ENCODE measurements at regions not wholly inside any gene's neighbourhood (a gene's known extent, or its start where the extent isn't known, plus 50 kb on each side); places are given as distances from the start of the nearest gene placed in this dataset.

- Histone ChIP-seq H3K27ac (ENCODE audit: low read length in 2 of 2) (no peak overlapping the region), H3K27me3 (replicated peaks in 1 of 4; ENCODE audit: control extremely low read depth in 1 of 4, control insufficient read depth in 3 of 4, insufficient read depth in 4 of 4, low read length in 3 of 4) (no peaks in the 10 kb centered on the region), H3K79me2 (ENCODE audit: control insufficient read depth, insufficient read depth, low read length) (no peaks in the 10 kb centered on the region), H3K9ac (ENCODE audit: low read length) (no peak overlapping the region), H3K4me1 (ENCODE audit: control insufficient read depth in 2 of 2, insufficient read depth in 2 of 2, low read length in 2 of 2) (no peaks in the 10 kb centered on the region), H3K4me2 (replicated peaks; ENCODE audit: low read depth, low read length, poor library complexity, severe bottlenecking) (no peak overlapping the region), H3K36me3 (replicated peaks in 1 of 2; ENCODE audit: control extremely low read depth in 1 of 2, control insufficient read depth in 1 of 2, extremely low read depth in 1 of 2, insufficient read depth in 2 of 2, low read length in 1 of 2) (no peaks in the 10 kb centered on the region), H3K4me3 (ENCODE audit: control extremely low read depth in 1 of 5, extremely low read depth in 1 of 5, insufficient read depth in 1 of 5, low read depth in 2 of 5, low read length in 4 of 5) (no peak overlapping the region), H2AFZ (ENCODE audit: insufficient read depth, low read depth, low read length, poor library complexity, severe bottlenecking) (no peak overlapping the region), H3K9me3 (ENCODE audit: control extremely low read depth in 1 of 3, control insufficient read depth in 2 of 3, insufficient read depth in 1 of 3, low read length in 2 of 3) (no peaks in the 10 kb centered on the region), H4K20me1 (ENCODE audit: control insufficient read depth, insufficient read depth, low read length, poor library complexity, severe bottlenecking) (no peaks in the 10 kb centered on the region)
- ATAC-seq (ENCODE audit: low read depth) (no peak), DNase-seq (no peak)
- H3K27me3 Mint-ChIP-seq: no peaks in the 10 kb centered on the region
- no peaks in the 10 kb centered on the region for H3K4me1 Mint-ChIP-seq
- no peaks in the 10 kb centered on the region for H3K9me3 Mint-ChIP-seq (ENCODE audit: insufficient read depth)
- POLR2A ChIA-PET: no interaction called here
- no peak overlapping the region for H3K4me3 Mint-ChIP-seq
- no peak overlapping the region for H3K27ac Mint-ChIP-seq
- CTCF ChIA-PET: no interaction called here
- intact Hi-C loops (cut with micrococcal nuclease): no loop called here
- TF ChIP-seq CTCF (IDR thresholded peaks at IDR 0.05) (no peak), EZH2 (IDR thresholded peaks at IDR 0.05; ENCODE audit: borderline replicate concordance, insufficient read depth, low read depth, low read length, poor library complexity, severe bottlenecking) (no peak)
These were observed 429.0 kb downstream of the ETV1 start for GRCh38 chr7:13560441-13560840.

DNA sequence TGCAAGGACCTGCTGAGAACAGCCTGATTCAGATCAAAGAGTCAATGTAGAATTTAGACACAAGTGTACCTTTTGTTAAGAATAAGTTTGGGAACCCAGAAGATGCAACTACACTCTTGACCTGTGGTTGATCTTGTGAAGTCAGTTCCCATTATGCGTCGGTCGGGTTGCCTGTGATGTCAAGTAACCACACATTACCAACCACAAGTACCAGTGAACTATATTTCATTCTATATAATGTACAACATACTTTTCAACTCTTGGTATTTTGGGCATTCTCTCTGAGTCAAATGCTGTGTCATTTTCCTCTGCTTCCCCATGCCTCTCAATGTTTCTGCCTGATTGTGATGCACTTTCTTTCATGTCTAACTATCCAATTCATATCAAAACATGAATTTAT lies 426.2 kb downstream of the ETV1 start:
- ATAC-seq (ENCODE audit: low read depth) (no peak), DNase-seq (no peak)
- no peak overlapping the region for H3K4me2 ChIP-seq (replicated peaks; ENCODE audit: low read depth, low read length, poor library complexity, severe bottlenecking)
- no peaks in the 10 kb centered on the region for H3K27me3 Mint-ChIP-seq
- POLR2A ChIA-PET: no interaction called here
- CTCF ChIA-PET: no interaction called here
- no peaks in the 10 kb centered on the region for H3K9me3 ChIP-seq (ENCODE audit: control extremely low read depth in 1 of 3, control insufficient read depth in 2 of 3, insufficient read depth in 1 of 3, low read length in 2 of 3)
- no peak overlapping the region for H3K4me3 ChIP-seq (ENCODE audit: control extremely low read depth in 1 of 5, extremely low read depth in 1 of 5, insufficient read depth in 1 of 5, low read depth in 2 of 5, low read length in 4 of 5)
- H4K20me1 ChIP-seq (ENCODE audit: control insufficient read depth, insufficient read depth, low read length, poor library complexity, severe bottlenecking): no peaks in the 10 kb centered on the region
- H3K9ac ChIP-seq (ENCODE audit: low read length): no peak overlapping the region
- no peak overlapping the region for H3K27ac Mint-ChIP-seq
- no peak overlapping the region for H3K4me3 Mint-ChIP-seq
- H3K4me1 ChIP-seq (ENCODE audit: control insufficient read depth in 2 of 2, insufficient read depth in 2 of 2, low read length in 2 of 2): no peaks in the 10 kb centered on the region
- no peaks in the 10 kb centered on the region for H3K79me2 ChIP-seq (ENCODE audit: control insufficient read depth, insufficient read depth, low read length)
- no peaks in the 10 kb centered on the region for H3K27me3 ChIP-seq (replicated peaks in 1 of 4; ENCODE audit: control extremely low read depth in 1 of 4, control insufficient read depth in 3 of 4, insufficient read depth in 4 of 4, low read length in 3 of 4)
- H3K4me1 Mint-ChIP-seq: no peaks in the 10 kb centered on the region
- TF ChIP-seq CTCF (IDR thresholded peaks at IDR 0.05) (no peak), EZH2 (IDR thresholded peaks at IDR 0.05; ENCODE audit: borderline replicate concordance, insufficient read depth, low read depth, low read length, poor library complexity, severe bottlenecking) (no peak)
- no peaks in the 10 kb centered on the region for H3K36me3 ChIP-seq (replicated peaks in 1 of 2; ENCODE audit: control extremely low read depth in 1 of 2, control insufficient read depth in 1 of 2, extremely low read depth in 1 of 2, insufficient read depth in 2 of 2, low read length in 1 of 2)
- no peak overlapping the region for H2AFZ ChIP-seq (ENCODE audit: insufficient read depth, low read depth, low read length, poor library complexity, severe bottlenecking)
- no CpG with 5 or more reads among the region's 3 CpGs for WGBS (ENCODE audit: insufficient coverage)
- H3K27ac ChIP-seq (ENCODE audit: low read length in 2 of 2): no peak overlapping the region
- intact Hi-C loops (cut with micrococcal nuclease): no loop called here
- H3K9me3 Mint-ChIP-seq (ENCODE audit: insufficient read depth): no peaks in the 10 kb centered on the region
